Colonic mucosa (tissue), 4 donors: ENCODE measurements at regions not wholly inside any gene's neighbourhood (a gene's known extent, or its start where the extent isn't known, plus 50 kb on each side); places are given as distances from the start of the nearest gene placed in this dataset.

Experiments used
- DNase-seq: peaks from one replicate; pipeline ENCODE4 v3.0.0-alpha.2; 2020
- H3K27ac ChIP-seq: fragments of 200-600 bp; one replicate; pipeline ENCODE4 v1.8.0; 2021
- H3K27me3 ChIP-seq: fragments of 200-600 bp; one replicate; pipeline ENCODE4 v1.8.0; 2021
- H3K36me3 ChIP-seq: fragments of 200-600 bp; one replicate; pipeline ENCODE4 v1.8.0; 2021
- H3K4me1 ChIP-seq: fragments of 200-600 bp; one replicate; pipeline ENCODE4 v1.8.0; 2021; ENCODE audit warnings: mild to moderate bottlenecking
- H3K4me3 ChIP-seq: fragments of 200-600 bp; one replicate; pipeline ENCODE4 v1.8.0; 2021
- H3K9ac ChIP-seq, 2 donors: one replicate each; pipeline ENCODE4 v1.7.0; 2013; ENCODE audit warnings: control low read depth in 2 of 2, low read depth in 2 of 2, low read length in 2 of 2
- H3K9me3 ChIP-seq: fragments of 200-600 bp; one replicate; pipeline ENCODE4 v1.8.0; 2021
- intact Hi-C: fragments of 100-400 bp; cut with DNase I; formaldehyde crosslinking; loops from one replicate; pipeline ENCODE4 v1.14.1; 2022
- TF ChIP-seq, protein P1 (sequence below): fragments of 200-600 bp; IDR thresholded peaks from one replicate; pipeline ENCODE4 v1.8.0; 2022; ENCODE audit warnings: antibody characterized with exemption, mild to moderate bottlenecking
- donor health status: healthy.
- donor health status: DM: no; HTN: no; CAD: no.
- donor health status: DM: no; HTN: no; CAD: no.

DNA sequence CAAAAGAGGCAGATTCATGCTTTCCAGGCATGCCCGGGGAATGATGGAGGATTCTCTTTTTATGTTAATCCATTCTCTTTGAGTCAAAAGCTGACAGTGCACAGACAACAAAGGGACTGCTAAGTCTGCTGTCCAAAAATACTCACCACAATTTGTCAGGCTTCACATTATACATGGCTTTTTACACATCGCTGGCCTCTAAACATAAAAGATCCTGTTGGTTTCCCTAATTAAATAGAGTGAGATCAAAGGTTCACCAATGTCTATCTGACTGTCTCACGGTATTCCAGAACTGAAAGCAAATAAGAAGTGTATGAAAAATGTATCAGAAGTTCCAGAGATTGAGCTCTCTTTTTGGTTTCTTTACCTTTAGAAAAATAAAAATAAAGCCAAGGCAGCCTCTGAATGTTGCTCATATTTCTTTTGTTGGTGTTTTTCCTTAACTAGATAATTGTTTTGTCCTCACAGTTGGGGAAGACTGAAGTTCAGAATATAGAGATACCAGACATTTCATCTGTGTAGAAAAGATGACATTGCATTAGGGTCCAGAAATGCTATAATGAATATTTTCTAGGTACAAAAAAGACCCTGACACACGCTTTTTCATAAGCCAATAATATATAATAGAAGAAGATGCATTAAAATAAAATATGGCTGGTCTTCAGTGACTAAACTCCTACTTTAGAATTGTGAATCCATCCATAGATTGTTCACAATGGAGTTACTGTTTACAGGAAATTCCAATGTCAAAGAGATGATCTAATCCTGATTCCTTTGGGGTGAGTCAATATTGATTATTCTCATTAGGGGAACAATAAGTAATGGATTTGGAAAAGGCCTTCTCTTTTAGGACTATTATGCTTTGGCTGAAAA, 688.2 kb upstream of the CDH6 start:
- Histone ChIP-seq H3K27ac (no peak overlapping the region), H3K4me3 (no peak overlapping the region), H3K36me3 (no peaks in the 10 kb centered on the region), H3K9me3 (no peaks in the 10 kb centered on the region), H3K9ac (no peak overlapping the region), H3K27me3 (no peaks in the 10 kb centered on the region), H3K4me1 (no peaks in the 10 kb centered on the region)
- no peak for DNase-seq
- TF ChIP-seq, protein P1, sequence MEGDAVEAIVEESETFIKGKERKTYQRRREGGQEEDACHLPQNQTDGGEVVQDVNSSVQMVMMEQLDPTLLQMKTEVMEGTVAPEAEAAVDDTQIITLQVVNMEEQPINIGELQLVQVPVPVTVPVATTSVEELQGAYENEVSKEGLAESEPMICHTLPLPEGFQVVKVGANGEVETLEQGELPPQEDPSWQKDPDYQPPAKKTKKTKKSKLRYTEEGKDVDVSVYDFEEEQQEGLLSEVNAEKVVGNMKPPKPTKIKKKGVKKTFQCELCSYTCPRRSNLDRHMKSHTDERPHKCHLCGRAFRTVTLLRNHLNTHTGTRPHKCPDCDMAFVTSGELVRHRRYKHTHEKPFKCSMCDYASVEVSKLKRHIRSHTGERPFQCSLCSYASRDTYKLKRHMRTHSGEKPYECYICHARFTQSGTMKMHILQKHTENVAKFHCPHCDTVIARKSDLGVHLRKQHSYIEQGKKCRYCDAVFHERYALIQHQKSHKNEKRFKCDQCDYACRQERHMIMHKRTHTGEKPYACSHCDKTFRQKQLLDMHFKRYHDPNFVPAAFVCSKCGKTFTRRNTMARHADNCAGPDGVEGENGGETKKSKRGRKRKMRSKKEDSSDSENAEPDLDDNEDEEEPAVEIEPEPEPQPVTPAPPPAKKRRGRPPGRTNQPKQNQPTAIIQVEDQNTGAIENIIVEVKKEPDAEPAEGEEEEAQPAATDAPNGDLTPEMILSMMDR: no peak
- intact Hi-C loops: no loop called here

DNA sequence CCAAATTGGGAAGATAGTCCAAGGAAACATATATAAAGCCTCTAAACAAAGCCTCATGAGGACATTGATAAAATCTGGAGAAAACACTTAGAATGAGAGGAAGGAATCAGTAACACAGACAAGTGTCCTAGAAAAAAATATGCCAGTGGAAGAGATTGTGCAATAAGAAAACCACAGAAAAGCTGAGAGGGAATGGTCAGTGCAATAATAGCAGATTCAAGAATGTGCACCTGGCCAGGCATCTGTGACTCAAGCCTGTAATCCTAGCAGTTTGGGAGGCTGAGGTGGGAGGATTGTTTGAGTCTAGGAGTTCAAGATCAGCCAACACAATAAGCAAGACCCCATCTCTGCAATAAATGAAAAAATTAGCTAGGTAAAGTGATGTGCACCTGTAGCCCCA, 691.2 kb upstream of the CDH6 start:
- Histone ChIP-seq H3K9me3 (no peaks in the 10 kb centered on the region), H3K27ac (no peak overlapping the region), H3K4me3 (no peak overlapping the region), H3K27me3 (no peaks in the 10 kb centered on the region), H3K9ac (no peak overlapping the region), H3K4me1 (no peaks in the 10 kb centered on the region), H3K36me3 (no peaks in the 10 kb centered on the region)
- TF ChIP-seq, protein P1: no peak
- intact Hi-C loops: no loop called here
- DNase-seq: no peak

DNA sequence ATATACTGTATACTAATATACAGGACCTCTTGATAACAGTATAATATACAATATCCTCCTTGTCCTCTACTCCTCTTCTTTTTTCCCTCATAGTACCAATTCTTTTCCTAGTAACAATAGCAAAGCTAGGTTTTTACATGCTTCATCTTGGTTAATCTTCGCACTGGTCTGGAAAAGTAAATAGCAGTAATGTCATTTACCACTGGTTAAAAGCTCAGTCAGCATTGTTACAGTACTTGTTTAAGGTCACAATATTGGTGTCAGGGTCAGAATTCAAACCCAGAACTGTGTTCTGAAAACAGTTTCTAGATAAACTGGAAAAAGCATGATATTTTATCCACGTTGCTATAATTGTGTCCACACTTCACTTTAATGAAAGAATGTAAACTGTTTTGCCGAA, 692.4 kb upstream of the CDH6 start:
- intact Hi-C loops: no loop called here
- TF ChIP-seq, protein P1: no peak
- DNase-seq: no peak
- Histone ChIP-seq H3K9ac (no peak overlapping the region), H3K36me3 (no peaks in the 10 kb centered on the region), H3K9me3 (no peaks in the 10 kb centered on the region), H3K4me1 (no peaks in the 10 kb centered on the region), H3K27ac (no peak overlapping the region), H3K27me3 (no peaks in the 10 kb centered on the region), H3K4me3 (no peak overlapping the region)

DNA sequence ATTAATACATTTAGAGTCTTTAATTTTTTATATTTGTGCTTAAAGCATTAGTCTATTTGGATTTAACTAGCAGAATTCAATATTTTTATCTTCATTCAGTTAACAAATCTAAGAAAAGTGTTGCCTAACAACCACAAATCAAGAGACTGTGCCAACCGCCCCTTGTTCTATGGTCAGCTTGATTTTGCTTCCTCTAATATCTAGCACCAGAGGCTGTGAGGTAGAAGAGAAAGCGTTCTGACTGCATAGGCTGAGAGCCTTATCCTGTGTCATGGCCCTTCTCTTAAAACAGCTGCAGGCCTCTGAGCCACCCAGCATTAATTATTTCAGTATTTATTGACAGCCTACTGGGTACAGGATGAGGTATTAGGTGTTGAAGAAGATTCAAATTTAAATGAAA, 693.0 kb upstream of the CDH6 start:
- Histone ChIP-seq H3K36me3 (no peaks in the 10 kb centered on the region), H3K4me3 (no peak overlapping the region), H3K4me1 (no peaks in the 10 kb centered on the region), H3K27me3 (no peaks in the 10 kb centered on the region), H3K9ac (no peak overlapping the region), H3K9me3 (no peaks in the 10 kb centered on the region), H3K27ac (no peak overlapping the region)
- no peak for DNase-seq
- intact Hi-C loops: no loop called here
- TF ChIP-seq, protein P1: no peak

DNA sequence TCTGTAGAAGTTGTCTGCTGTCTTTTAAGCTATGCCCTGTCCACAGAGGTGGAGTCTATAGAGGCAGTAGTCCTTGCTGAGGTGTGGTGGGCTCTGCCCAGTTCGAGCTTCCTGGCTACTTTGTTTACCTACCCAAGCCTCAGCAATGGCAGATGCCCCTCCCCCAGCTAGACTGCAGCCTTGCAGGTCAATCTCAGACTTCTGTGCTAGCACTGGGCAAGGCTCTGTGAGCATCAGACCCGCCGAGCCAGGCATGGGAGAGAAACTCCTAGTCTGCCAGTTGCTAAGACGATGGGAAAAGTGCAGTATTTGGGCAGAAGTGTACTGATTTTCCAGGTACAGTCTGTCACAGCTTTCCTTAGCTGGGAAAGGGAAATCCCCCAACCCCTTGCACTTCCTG, 694.1 kb upstream of the CDH6 start:
- Histone ChIP-seq H3K27ac (no peak overlapping the region), H3K9me3 (no peaks in the 10 kb centered on the region), H3K27me3 (no peaks in the 10 kb centered on the region), H3K4me1 (no peaks in the 10 kb centered on the region), H3K4me3 (no peak overlapping the region), H3K36me3 (no peaks in the 10 kb centered on the region), H3K9ac (no peak overlapping the region)
- TF ChIP-seq, protein P1: no peak
- intact Hi-C loops: no loop called here
- DNase-seq: no peak
